Keratinocyte (primary cell): ENCODE measurements at regions not wholly inside any gene's neighbourhood (a gene's known extent, or its start where the extent isn't known, plus 50 kb on each side); places are given as distances from the start of the nearest gene placed in this dataset.

Experiments
- DNase-seq: peaks from one replicate; pipeline ENCODE4 v3.0.0-alpha.2; 2011; ENCODE audit warnings: low read depth, missing footprints, low spot score
- FAIRE-seq: peaks from 2 replicates; lab custom pipeline; 2011; peaks lifted over from hg19 to GRCh38; lab: Jason Lieb, UNC
- H2AFZ ChIP-seq: 2 replicates; pipeline ENCODE4 v1.6.0; 2012; ENCODE audit warnings: low read length, control low read depth, inconsistent platforms; ENCODE audit not compliant: control insufficient read depth
- H3K27ac ChIP-seq: 2 replicates; pipeline ENCODE4 v1.5.1; 2011; ENCODE audit warnings: low read length; ENCODE audit not compliant: control insufficient read depth, insufficient read depth
- H3K27me3 ChIP-seq: 3 replicates; pipeline ENCODE4 v1.6.0; 2011; ENCODE audit warnings: low read length; ENCODE audit not compliant: control insufficient read depth, insufficient read depth; ENCODE audit errors: extremely low read depth
- H3K36me3 ChIP-seq, 2 experiments: 2 replicates in 1 of 2; 3 replicates in 1 of 2; pipeline ENCODE4 v1.5.1; 2011; ENCODE audit warnings: low read length in 2 of 2, mild to moderate bottlenecking in 1 of 2; ENCODE audit not compliant: control insufficient read depth in 2 of 2, insufficient read depth in 2 of 2; ENCODE audit errors: extremely low read depth in 1 of 2
- H3K4me1 ChIP-seq: 3 replicates; pipeline ENCODE4 v1.5.1; 2011; ENCODE audit warnings: low read length; ENCODE audit not compliant: control insufficient read depth, insufficient read depth; ENCODE audit errors: extremely low read depth
- H3K4me2 ChIP-seq: 3 replicates; pipeline ENCODE4 v1.6.0; 2011; ENCODE audit warnings: low read depth, low read length; ENCODE audit not compliant: control insufficient read depth, insufficient read depth; ENCODE audit errors: extremely low read depth
- H3K4me3 ChIP-seq, 3 experiments: fragments of 200-600 bp in 1 of 3; sonication (generic) in 1 of 3; 2 replicates in 2 of 3; 3 replicates in 1 of 3; pipeline ENCODE4 v1.5.1; 2011 to 2016; ENCODE audit warnings: low read length in 3 of 3, mild to moderate bottlenecking in 3 of 3, control low read depth in 2 of 3, inconsistent platforms in 1 of 3, low read depth in 1 of 3, mixed read lengths in 1 of 3, mixed run types in 1 of 3, moderate library complexity in 1 of 3; ENCODE audit not compliant: control insufficient read depth in 2 of 3, insufficient read depth in 2 of 3; ENCODE audit errors: extremely low read depth in 1 of 3
- H3K79me2 ChIP-seq: 2 replicates; pipeline ENCODE4 v1.6.0; 2012; ENCODE audit warnings: low read length; ENCODE audit not compliant: control insufficient read depth, insufficient read depth
- H3K9ac ChIP-seq: 3 replicates; pipeline ENCODE4 v1.6.0; 2011; ENCODE audit warnings: low read length; ENCODE audit not compliant: control insufficient read depth, insufficient read depth; ENCODE audit errors: extremely low read depth
- H3K9me1 ChIP-seq: 3 replicates; pipeline ENCODE4 v1.6.0; 2011; ENCODE audit warnings: low read length; ENCODE audit not compliant: control insufficient read depth, insufficient read depth; ENCODE audit errors: extremely low read depth
- H3K9me3 ChIP-seq: 2 replicates; pipeline ENCODE4 v1.5.1; 2012; ENCODE audit warnings: low read depth, low read length; ENCODE audit not compliant: control insufficient read depth
- H4K20me1 ChIP-seq: 3 replicates; pipeline ENCODE4 v1.6.0; 2011; ENCODE audit warnings: low read length; ENCODE audit not compliant: control insufficient read depth, insufficient read depth; ENCODE audit errors: extremely low read depth
- CTCF ChIP-seq, 3 experiments: IDR thresholded peaks in 1 of 3; conservative IDR thresholded peaks in 1 of 3; optimal IDR thresholded peaks in 1 of 3; 2 replicates in 2 of 3; 3 replicates in 1 of 3; pipeline versions ENCODE3 to v1.5.1; 2011; ENCODE audit warnings: low read length in 3 of 3, mild to moderate bottlenecking in 3 of 3, moderate library complexity in 2 of 3, control low read depth in 1 of 3, inconsistent platforms in 1 of 3; ENCODE audit not compliant: insufficient read depth in 2 of 3; ENCODE audit errors: extremely low read depth in 1 of 3
- EZH2 ChIP-seq: IDR thresholded peaks from one replicate; pipeline ENCODE4 v1.6.1; 2012; ENCODE audit warnings: inconsistent platforms, mild to moderate bottlenecking, low read length, moderate library complexity
- dilution Hi-C: fragments of 300-500 bp; cut with MboI; formaldehyde crosslinking; loops from one replicate; pipeline ENCODE4 v1.7.0; 2020; ENCODE audit warnings: low sequenced_read_pairs; ENCODE audit not compliant: extremely low pct_ligation_motif_present

- no peaks in the 10 kb centered on the region for H4K20me1 ChIP-seq
- H3K79me2 ChIP-seq, result no peaks in the 10 kb centered on the region
- dilution Hi-C loops, result no loop called here
- peaks cover 20% of the 10 kb centered on the region for H3K4me1 ChIP-seq
- peaks cover 5% of the 10 kb centered on the region for H3K27me3 ChIP-seq
- no peaks in the 10 kb centered on the region for H3K36me3 ChIP-seq
- peaks cover 2% of the 10 kb centered on the region for H3K9me1 ChIP-seq
- FAIRE-seq, result no peak
- no peak overlapping the region for H3K4me2 ChIP-seq
- no peak overlapping the region for H3K27ac ChIP-seq
- H3K9me3 ChIP-seq, result no peaks in the 10 kb centered on the region
- DNase-seq, result no peak
- H3K9ac ChIP-seq, result no peak overlapping the region
- TF ChIP-seq CTCF (optimal IDR thresholded peaks at IDR 0.05 in 1 of 3, IDR thresholded peaks at IDR 0.05 in 1 of 3, conservative IDR thresholded peaks at IDR 0.05 in 1 of 3; ENCODE audit: extremely low read depth in 1 of 3, insufficient read depth in 2 of 3, low read length in 3 of 3) (no peak), EZH2 (no peak)
- no peak overlapping the region for H3K4me3 ChIP-seq
- no peak overlapping the region for H2AFZ ChIP-seq
Measured at GRCh38 chr21:43330306-43330881, 96.5 kb downstream of the SIK1 start.

GRCh38 chr21:43329711-43330269, 97.1 kb downstream of the SIK1 start:
- no peak overlapping the region for H3K9ac ChIP-seq
- H3K27me3 ChIP-seq, result peaks cover 5% of the 10 kb centered on the region
- H3K36me3 ChIP-seq, result no peaks in the 10 kb centered on the region
- no peak for DNase-seq
- H3K27ac ChIP-seq, result no peak overlapping the region
- no peaks in the 10 kb centered on the region for H4K20me1 ChIP-seq
- no peak for FAIRE-seq
- no peaks in the 10 kb centered on the region for H3K79me2 ChIP-seq
- dilution Hi-C loops, result no loop called here
- H3K4me1 ChIP-seq, result peaks cover 20% of the 10 kb centered on the region
- H2AFZ ChIP-seq, result no peak overlapping the region
- TF ChIP-seq EZH2 (no peak), CTCF (optimal IDR thresholded peaks at IDR 0.05 in 1 of 3, IDR thresholded peaks at IDR 0.05 in 1 of 3, conservative IDR thresholded peaks at IDR 0.05 in 1 of 3; ENCODE audit: extremely low read depth in 1 of 3, insufficient read depth in 2 of 3, low read length in 3 of 3) (no peak)
- peaks cover 2% of the 10 kb centered on the region for H3K9me1 ChIP-seq
- no peak overlapping the region for H3K4me3 ChIP-seq
- H3K4me2 ChIP-seq, result no peak overlapping the region
- H3K9me3 ChIP-seq, result no peaks in the 10 kb centered on the region
